ENCODE measurements at regions not wholly inside any gene's neighbourhood (a gene's known extent, or its start where the extent isn't known, plus 50 kb on each side); places are given as distances from the start of the nearest gene placed in this dataset.

- H3K4me3 ChIP-seq (ENCODE audit: low read depth, low read length): no peak overlapping the region
- TF ChIP-seq CTCF (IDR thresholded peaks at IDR 0.05; ENCODE audit: low read depth, low read length): no peak
These were observed 671.3 kb downstream of the PTPRU start for GRCh38 chr1:29907596-29907995.

DNA sequence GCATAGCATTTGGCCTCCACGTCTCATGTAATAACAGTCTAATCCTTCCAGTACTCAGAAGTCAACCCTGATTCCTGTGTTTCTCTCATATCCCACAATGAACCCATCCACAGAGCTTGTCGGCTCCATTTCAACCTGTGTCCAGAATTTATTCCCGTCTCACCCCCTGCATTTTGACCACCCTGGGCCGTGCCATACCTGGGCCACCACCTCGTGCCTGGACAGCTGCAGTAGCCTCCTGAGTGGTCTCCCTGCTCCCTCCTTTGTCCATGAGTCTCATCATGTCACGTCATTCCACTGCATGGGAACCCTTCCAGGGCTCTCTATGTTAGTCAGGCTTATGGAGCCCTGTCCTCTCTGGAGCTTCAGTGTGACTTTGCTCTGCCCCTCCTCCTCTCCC is 670.6 kb downstream of the PTPRU start:
- TF ChIP-seq CTCF (IDR thresholded peaks at IDR 0.05; ENCODE audit: low read depth, low read length): no peak
- no peak overlapping the region for H3K4me3 ChIP-seq (ENCODE audit: low read depth, low read length)

DNA sequence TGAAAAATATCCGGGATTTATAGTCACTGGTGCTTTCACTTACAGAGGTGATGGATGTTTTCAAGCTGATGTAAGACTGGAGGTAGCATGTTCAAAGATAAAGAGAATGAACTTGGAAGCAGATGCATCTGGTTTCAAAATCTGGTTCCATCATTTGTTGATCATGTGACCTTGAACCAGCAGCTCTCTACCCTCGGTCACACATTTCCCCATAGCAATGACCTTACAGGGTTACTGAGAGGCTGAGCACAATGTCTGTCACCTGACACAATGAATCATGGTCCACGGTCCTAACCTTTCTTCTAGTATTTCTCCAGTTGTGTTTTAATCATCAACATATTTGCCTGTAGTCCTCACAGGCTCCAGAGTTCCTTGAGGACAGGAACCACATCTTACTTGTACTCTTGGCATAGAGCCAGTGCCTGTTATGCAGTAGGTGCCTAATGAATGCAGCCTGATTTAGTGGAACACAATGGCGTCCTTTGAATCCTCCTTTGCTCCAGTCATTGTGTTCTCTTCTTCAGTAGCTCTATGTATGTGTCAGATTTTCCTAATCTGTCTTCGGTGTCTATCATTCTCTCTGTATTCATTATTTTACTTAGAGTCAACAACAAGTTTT is 667.3 kb downstream of the PTPRU start:
- H3K4me3 ChIP-seq (ENCODE audit: low read depth, low read length): no peak overlapping the region
- TF ChIP-seq CTCF (IDR thresholded peaks at IDR 0.05; ENCODE audit: low read depth, low read length): no peak

GRCh38 chr1:29901624-29902325 is 665.5 kb downstream of the PTPRU start:
- no peak overlapping the region for H3K4me3 ChIP-seq (ENCODE audit: low read depth, low read length)

DNA sequence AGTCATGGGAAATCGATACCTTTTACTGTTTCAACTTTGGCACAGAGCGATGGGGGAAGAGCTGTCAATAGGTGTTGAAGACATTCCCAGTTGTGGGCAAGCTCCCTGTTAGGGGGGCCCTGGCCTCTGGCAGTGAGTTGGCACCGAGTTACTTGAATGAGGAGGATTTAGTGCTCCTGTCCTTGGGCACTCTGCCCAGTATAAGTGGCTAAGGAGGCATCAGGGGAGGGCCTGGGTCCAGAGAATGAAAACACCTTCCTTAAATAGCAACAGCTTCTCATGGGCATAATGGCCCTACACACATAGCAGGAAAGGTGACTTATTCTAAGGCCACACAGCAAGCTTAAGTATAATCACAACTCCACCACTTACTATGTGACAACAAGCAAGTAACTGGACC is 664.4 kb downstream of the PTPRU start:
- TF ChIP-seq CTCF (IDR thresholded peaks at IDR 0.05; ENCODE audit: low read depth, low read length): no peak
- no peak overlapping the region for H3K4me3 ChIP-seq (ENCODE audit: low read depth, low read length)

More at GRCh38 chr1:29901624-29902325, 665.5 kb downstream of the PTPRU start:
- no peak for TF ChIP-seq CTCF (IDR thresholded peaks at IDR 0.05; ENCODE audit: low read depth, low read length)

GRCh38 chr1:29900104-29900679 is 663.9 kb downstream of the PTPRU start:
- H3K4me3 ChIP-seq (ENCODE audit: low read depth, low read length): no peak overlapping the region
- TF ChIP-seq CTCF (IDR thresholded peaks at IDR 0.05; ENCODE audit: low read depth, low read length): no peak

Data from WI38 (cell line).